Activated naive CD4-positive, alpha-beta T cell (primary cell): ENCODE measurements at regions not wholly inside any gene's neighbourhood (a gene's known extent, or its start where the extent isn't known, plus 50 kb on each side); places are given as distances from the start of the nearest gene placed in this dataset.
"Not testable (repeated sequence)": the region's sequence is repeated elsewhere in the genome, so short reads cannot be mapped to it uniquely, and the experiment has no call there.

Source experiments
- DNase-seq, 4 experiments: peaks; one replicate each; lab custom pipeline; 2025; lab: John Stamatoyannopoulos, UW

DNA sequence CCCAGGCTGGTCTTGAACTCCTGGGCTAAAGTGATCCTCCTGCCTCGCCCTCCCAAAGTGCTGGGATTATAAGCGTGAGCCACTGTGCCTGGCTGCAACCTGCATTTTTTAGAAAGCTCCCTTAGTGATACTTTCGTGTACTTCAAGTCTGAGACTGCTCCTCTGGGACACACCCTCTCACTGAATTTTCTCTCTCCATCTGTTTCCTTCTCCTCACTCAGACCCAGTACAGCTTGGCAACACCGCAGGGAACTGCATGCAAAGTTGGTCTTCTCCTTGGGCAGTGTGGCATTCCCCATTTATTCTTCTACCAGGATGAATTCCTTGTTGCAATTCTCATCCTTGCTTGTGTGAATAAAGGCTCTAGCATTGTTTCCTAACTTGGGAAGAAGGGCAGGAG, 175.9 kb downstream of the LPIN1 start:
- no peak for DNase-seq

DNA sequence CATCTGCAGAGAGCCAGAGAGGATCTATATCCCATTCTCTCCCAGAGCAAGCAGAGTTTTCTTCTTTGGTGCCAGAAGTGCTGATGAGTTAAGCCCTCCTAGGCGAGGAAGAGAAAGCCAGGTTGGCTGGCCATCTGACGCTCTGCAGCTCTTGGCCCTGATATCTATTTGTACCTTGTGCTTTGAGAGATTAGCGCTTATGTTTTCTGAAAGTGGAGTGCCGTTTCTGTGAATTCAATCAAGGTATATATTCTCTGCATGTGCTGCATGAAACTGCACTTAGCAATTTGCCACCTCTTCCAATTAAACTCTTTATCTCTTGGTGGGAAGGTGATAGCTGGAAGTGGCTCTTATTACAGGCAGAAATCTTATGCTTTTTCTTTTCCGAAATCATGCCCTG, 177.5 kb downstream of the LPIN1 start:
- DNase-seq: no peak

GRCh38 chr2:11925295-11926066, 179.0 kb downstream of the LPIN1 start:
- no peak for DNase-seq

- no peak for DNase-seq
Observed at GRCh38 chr2:11930211-11930761, 183.9 kb downstream of the LPIN1 start.

DNA sequence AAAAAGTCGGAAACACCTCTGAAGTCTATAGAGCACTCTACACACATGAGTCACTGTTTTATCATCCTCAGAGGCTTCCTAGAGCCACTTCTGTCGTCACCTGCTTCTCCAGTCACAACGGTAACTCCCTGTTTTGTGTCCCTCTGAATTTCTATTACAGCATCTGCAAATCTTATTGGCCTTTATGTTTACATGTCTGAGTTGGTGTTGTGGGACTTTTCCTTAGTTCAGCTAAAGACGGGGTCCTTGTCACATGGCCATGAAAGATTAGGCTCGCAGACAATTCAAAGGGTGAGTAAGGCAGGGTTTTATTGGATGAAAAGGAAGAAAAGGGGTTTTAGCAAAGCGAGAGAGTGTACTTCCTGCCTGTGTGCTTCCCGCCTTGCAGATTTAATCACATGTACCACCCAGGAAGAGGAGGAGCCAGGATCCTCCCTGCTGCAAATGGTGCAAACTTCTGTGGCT, 185.6 kb downstream of the LPIN1 start:
- no peak for DNase-seq

GRCh38 chr2:11932962-11933361, 186.5 kb downstream of the LPIN1 start:
- no peak for DNase-seq

GRCh38 chr2:11933854-11934253, 187.4 kb downstream of the LPIN1 start:
- DNase-seq: no peak

GRCh38 chr2:11936761-11937160, 190.3 kb downstream of the LPIN1 start:
- no peak for DNase-seq

DNA sequence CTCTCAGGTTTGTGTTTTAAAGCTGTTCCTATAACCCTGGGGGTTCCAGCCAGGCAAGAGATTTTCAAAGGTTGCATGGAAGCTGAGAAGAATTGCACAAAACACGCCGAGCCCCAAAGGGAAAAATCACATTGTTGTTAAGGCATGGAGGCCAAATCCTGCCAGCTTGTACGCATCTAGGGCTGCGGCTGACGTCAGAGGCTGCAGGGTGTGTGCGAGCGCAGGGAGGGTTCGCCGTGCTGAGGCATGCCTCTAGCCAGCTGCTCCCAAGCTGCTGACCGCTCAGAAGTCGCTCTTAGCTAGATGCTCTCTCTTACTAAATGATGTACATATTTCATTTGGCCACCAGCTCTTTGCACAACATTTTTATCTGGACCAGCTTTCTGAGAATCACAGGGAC, 191.8 kb downstream of the LPIN1 start:
- DNase-seq: no peak

DNA sequence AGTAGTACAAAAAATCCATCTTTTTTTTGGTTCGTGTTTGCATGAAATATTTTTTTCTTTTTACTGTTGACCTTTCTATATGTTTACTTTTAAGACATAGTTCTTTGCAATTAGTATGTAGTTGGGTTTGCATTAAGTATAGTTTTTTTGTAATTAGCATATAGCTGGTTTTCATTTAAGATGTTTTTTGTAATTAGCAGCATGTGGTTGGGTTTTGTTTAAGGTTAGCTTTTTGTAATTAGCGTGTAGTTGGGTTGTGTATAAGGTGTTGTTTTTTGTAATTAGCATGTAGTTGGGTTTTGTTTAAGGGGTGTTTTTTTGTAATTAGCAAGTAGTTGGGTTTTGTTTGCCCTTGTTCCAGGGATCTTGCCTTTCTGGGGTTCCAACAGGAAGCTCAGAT, 193.1 kb downstream of the LPIN1 start:
- DNase-seq: no peak

- DNase-seq: no peak
Observed at GRCh38 chr2:11940121-11940743, 193.8 kb downstream of the LPIN1 start.

- DNase-seq: no peak
Observed at GRCh38 chr2:11940799-11941198, 194.4 kb downstream of the LPIN1 start.

DNA sequence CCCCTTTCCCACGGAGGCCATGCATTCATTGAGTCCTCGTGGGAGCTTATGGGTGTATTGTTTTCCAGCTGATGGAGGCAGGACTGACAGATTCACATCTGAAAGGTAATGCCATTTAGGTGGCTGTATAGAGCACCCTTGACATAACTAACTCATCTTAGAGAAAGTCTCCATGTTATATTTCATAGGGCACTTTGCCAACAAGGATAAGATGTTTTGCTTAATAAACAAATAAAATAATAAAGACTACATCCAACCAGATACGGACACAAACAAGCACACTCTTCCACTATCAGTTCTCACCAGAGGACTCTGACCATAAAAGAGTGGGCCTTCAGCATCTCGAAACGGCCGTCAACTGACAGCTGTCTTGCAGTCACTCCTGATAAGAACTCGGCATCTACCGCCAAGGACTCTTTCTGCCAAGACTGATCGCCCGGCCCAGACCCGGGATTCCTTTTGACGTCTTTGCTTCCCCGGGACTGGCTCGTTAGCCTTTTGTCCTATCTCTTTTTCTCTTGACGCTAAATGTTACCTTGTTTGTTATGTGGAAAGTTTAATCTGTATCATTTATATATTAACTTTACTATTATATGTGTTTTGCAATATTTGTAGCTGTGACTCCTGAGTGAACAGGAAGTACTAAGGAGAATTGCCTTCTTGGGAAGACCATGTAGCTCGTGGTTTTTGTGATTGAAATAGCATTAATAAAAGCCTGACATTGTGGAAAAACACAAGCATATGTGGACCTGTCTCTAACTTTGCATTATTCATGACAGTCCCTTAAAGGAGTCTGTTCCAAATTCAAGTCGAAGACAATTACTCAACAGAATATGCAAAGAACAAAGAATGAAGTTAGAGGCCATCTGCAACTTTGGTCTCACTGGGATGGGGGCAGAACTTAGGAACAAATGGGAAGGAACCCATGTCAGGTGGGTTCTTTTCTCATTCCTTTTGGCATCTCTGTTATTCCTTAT, 195.1 kb downstream of the LPIN1 start:
- no peak for DNase-seq

GRCh38 chr2:11942178-11942569, 195.7 kb downstream of the LPIN1 start:
- DNase-seq: no peak

- DNase-seq: no peak
Observed at GRCh38 chr2:11944311-11944710, 197.9 kb downstream of the LPIN1 start.

GRCh38 chr2:11945139-11946126, 199.0 kb downstream of the LPIN1 start:
- DNase-seq: no peak

- no peak for DNase-seq
Observed at GRCh38 chr2:11947956-11948355, 201.5 kb downstream of the LPIN1 start.

- no peak for DNase-seq
Observed at GRCh38 chr2:11949732-11950523, 203.5 kb downstream of the LPIN1 start.

DNA sequence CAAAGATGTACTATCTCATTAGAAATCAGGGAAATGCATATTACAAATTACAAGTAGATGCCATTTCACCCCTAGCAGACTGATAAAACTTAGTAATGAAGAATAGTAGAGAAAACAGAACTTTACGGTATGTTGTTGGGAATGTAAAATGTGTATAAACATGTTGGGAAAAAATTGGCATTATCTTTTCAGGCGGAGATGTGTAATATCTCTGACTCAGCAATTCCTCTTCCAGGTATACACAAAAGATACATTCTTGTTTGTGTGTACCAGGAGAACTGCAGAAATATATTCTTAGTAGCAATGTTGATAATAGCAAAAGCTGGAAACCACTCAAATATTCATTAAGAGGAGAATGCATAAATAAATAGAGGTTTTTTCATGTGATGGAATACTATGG, 204.5 kb downstream of the LPIN1 start:
- DNase-seq: no peak

DNA sequence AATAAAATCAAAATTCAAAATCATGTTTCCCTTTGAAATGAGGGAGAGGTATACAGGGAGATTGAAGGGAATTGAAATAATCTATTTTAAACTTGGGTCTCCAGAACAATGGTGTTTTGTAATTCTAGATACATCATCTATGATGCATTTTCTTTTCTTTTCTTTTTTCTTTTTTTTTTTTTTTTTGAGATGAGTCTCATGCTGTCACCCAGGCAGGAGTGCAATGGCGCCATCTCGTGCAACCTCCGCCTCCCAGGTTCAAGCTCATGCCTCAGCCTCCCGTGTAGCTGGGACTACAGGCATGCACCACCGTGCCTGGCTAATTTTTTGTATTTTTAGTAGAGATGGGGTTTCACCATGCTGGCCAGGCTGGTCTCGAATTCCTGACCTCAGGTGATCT, 205.1 kb downstream of the LPIN1 start:
- not testable (repeated sequence) for DNase-seq
